ENCODE measurements at regions not wholly inside any gene's neighbourhood (a gene's known extent, or its start where the extent isn't known, plus 50 kb on each side); places are given as distances from the start of the nearest gene placed in this dataset.

DNA sequence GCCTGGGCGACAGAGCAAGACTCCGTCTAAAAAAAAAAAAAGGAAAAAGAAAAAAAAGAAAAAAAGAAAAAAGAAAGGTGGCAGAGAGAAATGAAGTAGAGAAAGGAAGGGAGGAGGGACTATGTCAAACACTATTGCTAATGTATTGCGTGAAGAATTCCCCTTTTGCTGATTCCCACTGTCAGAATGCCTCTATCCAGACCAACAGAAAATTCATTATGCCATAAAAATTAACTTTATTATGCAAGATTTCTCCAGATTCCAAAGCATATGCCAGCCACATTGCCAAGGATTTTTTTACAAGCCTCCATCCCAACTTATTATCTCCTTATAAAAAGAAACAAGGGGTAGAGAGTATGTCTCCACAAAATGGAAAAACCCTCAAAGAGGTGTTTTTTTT is 209.3 kb downstream of the MTERF1 start:
- TF ChIP-seq EP300 (IDR thresholded peaks at IDR 0.05) (no peak), CTCF (IDR thresholded peaks at IDR 0.05) (no peak), POLR2A (IDR thresholded peaks at IDR 0.05; ENCODE audit: low read depth) (no peak)

Measured in esophagus muscularis mucosa (tissue), 4 donors.